GM12878 (cell line): ENCODE measurements at regions not wholly inside any gene's neighbourhood (a gene's known extent, or its start where the extent isn't known, plus 50 kb on each side); places are given as distances from the start of the nearest gene placed in this dataset.

Experiments used
- POLR2AphosphoS5 ChIP-seq: IDR thresholded peaks from 2 replicates; pipeline ENCODE4 v1.6.1; 2011; ENCODE audit warnings: mild to moderate bottlenecking, low read length, inconsistent platforms
- RELA ChIP-seq: fragments of 450-650 bp; IDR thresholded peaks from 2 replicates; pipeline ENCODE4 v1.8.0; 2014; ENCODE audit warnings: borderline replicate concordance; ENCODE audit not compliant: partially characterized antibody
- SMC3 ChIP-seq: IDR thresholded peaks from 2 replicates; pipeline ENCODE4 v1.6.1; 2011; ENCODE audit warnings: low read length, improper control_type of control experiment, borderline replicate concordance
- ZBTB33 ChIP-seq: fragments of 450-650 bp; IDR thresholded peaks from 2 replicates; pipeline ENCODE4 v1.6.1; 2017; ENCODE audit warnings: mild to moderate bottlenecking

- TF ChIP-seq RELA (no peak), SMC3 (peak; percentile 76), ZBTB33 (no peak), POLR2AphosphoS5 (no peak)
These were observed 104.6 kb upstream of the ANO3 start for GRCh38 chr11:26227301-26227746.
